Gastrocnemius medialis (tissue), 4 donors: ENCODE measurements at regions not wholly inside any gene's neighbourhood (a gene's known extent, or its start where the extent isn't known, plus 50 kb on each side); places are given as distances from the start of the nearest gene placed in this dataset.

Source experiments
- ATAC-seq, 2 donors: fragments of 150-250 bp; one replicate each; pipeline ENCODE4 v1.9.1; 2016
- DNase-seq, 2 donors: peaks; one replicate each; pipeline ENCODE4 v3.0.0-alpha.2; 2019
- H3K27ac ChIP-seq, 4 donors: fragments of 200-600 bp; sonication (generic); 1 replicate in 1 of 4; 2 replicates in 3 of 4; pipeline ENCODE4 v1.5.1; 2016 to 2018; ENCODE audit warnings: mild to moderate bottlenecking in 2 of 4, moderate library complexity in 1 of 4
- H3K27me3 ChIP-seq, 3 donors: fragments of 200-600 bp; sonication (generic) in 2 of 3; 1 replicate in 1 of 3; 2 replicates in 2 of 3; pipeline versions ENCODE4 v1.5.1 to v1.6.0; 2016 to 2019; ENCODE audit warnings: mild to moderate bottlenecking in 1 of 3, moderate library complexity in 1 of 3
- H3K36me3 ChIP-seq, 2 donors: fragments of 200-600 bp; sonication (generic) in 1 of 2; one replicate each; pipeline ENCODE4 v1.5.1; 2017 to 2018
- H3K4me1 ChIP-seq, 2 donors: fragments of 200-600 bp; sonication (generic) in 1 of 2; one replicate each; pipeline ENCODE4 v1.5.1; 2016 to 2017; ENCODE audit warnings: mild to moderate bottlenecking in 2 of 2
- H3K4me3 ChIP-seq, 4 donors: fragments of 200-600 bp; sonication (generic) in 3 of 4; 1 replicate in 1 of 4; 2 replicates in 3 of 4; pipeline ENCODE4 v1.5.1; 2016 to 2019; ENCODE audit warnings: mild to moderate bottlenecking in 2 of 4
- H3K9me3 ChIP-seq, 3 donors: fragments of 200-600 bp; sonication (generic) in 2 of 3; 1 replicate in 1 of 3; 2 replicates in 2 of 3; pipeline ENCODE4 v1.5.1; 2016 to 2019
- CTCF ChIP-seq, 5 experiments: fragments of 450-650 bp in 3 of 5; fragments of 200-600 bp in 2 of 5; sonication (generic) in 2 of 5; IDR thresholded peaks in 4 of 5; conservative IDR thresholded peaks in 1 of 5; 1 replicate in 4 of 5; 2 replicates in 1 of 5; pipeline ENCODE4 v1.5.1; 2016 to 2019; ENCODE audit warnings: antibody characterized with exemption in 5 of 5, mild to moderate bottlenecking in 3 of 5, moderate library complexity in 3 of 5
- POLR2A ChIP-seq, 2 donors: fragments of 450-650 bp; IDR thresholded peaks; one replicate each; pipeline ENCODE4 v1.6.1; 2017; ENCODE audit warnings: antibody characterized with exemption in 2 of 2, mild to moderate bottlenecking in 2 of 2, moderate library complexity in 2 of 2
- in situ Hi-C, 4 donors: fragments of 200-750 bp; cut with MboI; loops; one replicate each; pipeline versions ENCODE4 v1.15.0 to v1.8.0; 2017; ENCODE audit warnings: low sequenced_read_pairs in 4 of 4
- intact Hi-C: fragments of 100-400 bp; cut with DNase I; formaldehyde crosslinking; loops from one replicate; pipeline ENCODE4 v1.15.1; 2023; ENCODE audit warnings: low total_unique reads

GRCh38 chr9:108142142-108142503 is 652.6 kb upstream of the KLF4 start:
- intact Hi-C loops = loop anchor here (2.0 kb wide), 1 partner anchor 653 kb away; the partner anchor contains the start of gene KLF4
- H3K36me3 ChIP-seq = no peaks in the 10 kb centered on the region
- no peaks in the 10 kb centered on the region for H3K27me3 ChIP-seq
- TF ChIP-seq CTCF (IDR thresholded peaks at IDR 0.05 in 4 of 5, conservative IDR thresholded peaks at IDR 0.05 in 1 of 5) = no peak
- no peak for TF ChIP-seq POLR2A (IDR thresholded peaks at IDR 0.05)
- H3K27ac ChIP-seq = peak overlapping the region; percentile 68 to 81 (median 78)
- peaks cover 17 to 33% of the 10 kb centered on the region in 2 donors for H3K4me1 ChIP-seq
- in situ Hi-C loops = no loop called here
- no peaks in the 10 kb centered on the region for H3K9me3 ChIP-seq
- no peak overlapping the region for H3K4me3 ChIP-seq
- ATAC-seq (no peak), DNase-seq (no peak)

GRCh38 chr9:108139900-108140299 is 650.3 kb upstream of the KLF4 start:
- TF ChIP-seq CTCF (IDR thresholded peaks at IDR 0.05 in 4 of 5, conservative IDR thresholded peaks at IDR 0.05 in 1 of 5) (no peak), POLR2A (IDR thresholded peaks at IDR 0.05) (no peak)
- Histone ChIP-seq H3K36me3 (no peaks in the 10 kb centered on the region), H3K4me1 (peaks cover 17 to 38% of the 10 kb centered on the region in 2 donors), H3K4me3 (no peak overlapping the region), H3K27ac (no peak overlapping the region), H3K27me3 (no peaks in the 10 kb centered on the region), H3K9me3 (no peaks in the 10 kb centered on the region)
- DNase-seq = no peak
- in situ Hi-C loops (no loop called here), intact Hi-C loops (no loop called here)
- ATAC-seq = no peak

- H3K36me3 ChIP-seq = no peaks in the 10 kb centered on the region
- no peaks in the 10 kb centered on the region for H3K27me3 ChIP-seq
- DNase-seq = no peak
- TF ChIP-seq CTCF (IDR thresholded peaks at IDR 0.05 in 4 of 5, conservative IDR thresholded peaks at IDR 0.05 in 1 of 5) (no peak), POLR2A (IDR thresholded peaks at IDR 0.05) (no peak)
- H3K9me3 ChIP-seq = no peaks in the 10 kb centered on the region
- intact Hi-C loops = no loop called here
- H3K4me3 ChIP-seq = no peak overlapping the region
- H3K27ac ChIP-seq = no peak overlapping the region
- in situ Hi-C loops = no loop called here
- no peak for ATAC-seq
- H3K4me1 ChIP-seq = peaks cover 17 to 32% of the 10 kb centered on the region in 2 donors
These were observed 648.9 kb upstream of the KLF4 start for GRCh38 chr9:108138516-108138915.

- intact Hi-C loops = no loop called here
- TF ChIP-seq POLR2A (IDR thresholded peaks at IDR 0.05) = no peak
- TF ChIP-seq CTCF (IDR thresholded peaks at IDR 0.05 in 4 of 5, conservative IDR thresholded peaks at IDR 0.05 in 1 of 5) = no peak
- ATAC-seq (no peak), DNase-seq (no peak)
- Histone ChIP-seq H3K4me1 (peaks cover under 1 to 15% of the 10 kb centered on the region in 2 donors), H3K27me3 (no peaks in the 10 kb centered on the region), H3K27ac (no peak overlapping the region), H3K36me3 (no peaks in the 10 kb centered on the region), H3K4me3 (no peak overlapping the region), H3K9me3 (no peaks in the 10 kb centered on the region)
- in situ Hi-C loops = no loop called here
These were observed 647.1 kb upstream of the KLF4 start for GRCh38 chr9:108136656-108137055.

- H3K27ac ChIP-seq = no peak overlapping the region
- H3K36me3 ChIP-seq = no peaks in the 10 kb centered on the region
- in situ Hi-C loops = no loop called here
- DNase-seq (no peak), ATAC-seq (no peak)
- no peak for TF ChIP-seq CTCF (IDR thresholded peaks at IDR 0.05 in 4 of 5, conservative IDR thresholded peaks at IDR 0.05 in 1 of 5)
- no peak for TF ChIP-seq POLR2A (IDR thresholded peaks at IDR 0.05)
- intact Hi-C loops = no loop called here
- H3K9me3 ChIP-seq = no peaks in the 10 kb centered on the region
- peaks cover 0 to 8% of the 10 kb centered on the region in 2 donors for H3K4me1 ChIP-seq
- no peaks in the 10 kb centered on the region for H3K27me3 ChIP-seq
- H3K4me3 ChIP-seq = no peak overlapping the region
These were observed 645.0 kb upstream of the KLF4 start for GRCh38 chr9:108134486-108135128.
